ENCODE measurements at regions not wholly inside any gene's neighbourhood (a gene's known extent, or its start where the extent isn't known, plus 50 kb on each side); places are given as distances from the start of the nearest gene placed in this dataset.

GRCh38 chr12:42819846-42820245, 230.3 kb upstream of the PRICKLE1 start:
- TF ChIP-seq POLR2A (IDR thresholded peaks at IDR 0.05) (no peak), CTCF (IDR thresholded peaks at IDR 0.05 in 4 of 5, conservative IDR thresholded peaks at IDR 0.05 in 1 of 5) (no peak)
